ENCODE measurements at regions not wholly inside any gene's neighbourhood (a gene's known extent, or its start where the extent isn't known, plus 50 kb on each side); places are given as distances from the start of the nearest gene placed in this dataset.
"Not testable (repeated sequence)": the region's sequence is repeated elsewhere in the genome, so short reads cannot be mapped to it uniquely, and the experiment has no call there.

- no peak for DNase-seq
Measured at GRCh38 chr7:56206420-56206819, 90.2 kb upstream of the NUPR2 start.

- DNase-seq, result no peak
Measured at GRCh38 chr7:56199639-56200038, 83.4 kb upstream of the NUPR2 start.

DNA sequence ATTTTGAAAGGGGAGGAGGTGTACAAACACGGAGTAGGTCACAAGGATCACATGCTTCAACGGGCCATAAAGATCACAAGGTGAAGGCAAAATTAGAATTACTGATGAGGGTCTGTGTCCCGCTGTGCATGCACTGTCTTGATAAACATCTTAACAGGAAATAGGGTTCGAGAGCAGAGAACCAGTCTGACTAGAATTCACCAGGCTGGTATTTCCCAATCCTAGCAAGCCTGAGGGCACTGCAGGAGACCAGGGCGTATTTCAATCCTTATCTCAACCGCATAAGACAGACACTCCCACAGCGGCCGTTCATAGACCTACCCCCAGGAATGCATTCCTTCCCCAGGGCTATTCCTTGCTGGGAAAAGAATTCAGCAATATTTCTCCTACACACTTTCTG is 80.0 kb upstream of the NUPR2 start:
- not testable (repeated sequence) for DNase-seq

DNA sequence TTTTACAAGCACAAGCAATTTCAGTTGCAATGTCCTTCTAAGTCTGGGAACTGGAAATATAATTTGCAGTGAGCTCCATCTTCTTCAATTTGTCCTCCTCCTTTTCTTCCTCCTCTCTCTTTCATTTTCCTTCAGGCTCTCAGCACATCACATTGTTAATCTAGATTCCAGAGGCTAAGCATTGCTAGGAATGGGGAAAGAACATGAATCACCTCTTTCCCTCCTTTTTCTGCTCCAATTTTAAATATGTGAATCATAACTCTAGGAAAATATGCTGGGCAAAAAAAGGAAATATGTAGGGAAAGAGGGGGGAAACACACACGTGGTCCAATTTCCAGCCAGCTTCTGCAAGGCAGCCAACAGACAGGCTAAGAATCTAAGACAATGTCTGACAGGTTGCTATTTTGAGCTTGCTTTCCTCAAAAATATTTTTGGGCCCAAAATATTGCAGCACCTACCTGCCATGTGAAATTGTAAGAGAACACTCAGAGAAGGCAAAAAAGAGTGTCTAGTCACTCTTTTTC is 72.7 kb upstream of the NUPR2 start:
- DNase-seq, result no peak

GRCh38 chr7:56188376-56188775 is 72.2 kb upstream of the NUPR2 start:
- no peak for DNase-seq

GRCh38 chr7:56181010-56181409 is 64.8 kb upstream of the NUPR2 start:
- DNase-seq, result no peak

DNA sequence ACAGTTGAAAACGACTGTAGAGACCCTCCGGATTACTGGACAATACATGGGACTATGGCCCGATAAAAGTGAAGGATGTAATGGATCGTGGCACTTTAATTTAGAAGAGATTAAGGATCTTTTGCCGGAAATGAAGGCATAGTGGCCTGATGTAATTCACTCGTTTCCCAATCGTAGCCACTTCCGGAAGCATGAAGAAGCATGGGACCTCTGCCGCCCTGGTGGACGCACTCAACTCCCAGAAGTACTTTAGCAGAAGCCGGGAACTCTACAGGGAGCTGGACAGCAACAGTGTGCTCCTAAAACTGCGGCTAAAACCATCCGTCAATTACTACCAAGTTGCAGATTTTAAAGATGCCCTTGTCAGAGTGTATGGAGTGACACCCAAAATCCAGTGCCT is 59.6 kb upstream of the NUPR2 start:
- DNase-seq, result no peak

- DNase-seq, result no peak
Measured at GRCh38 chr7:56174875-56175760, 58.9 kb upstream of the NUPR2 start.

DNA sequence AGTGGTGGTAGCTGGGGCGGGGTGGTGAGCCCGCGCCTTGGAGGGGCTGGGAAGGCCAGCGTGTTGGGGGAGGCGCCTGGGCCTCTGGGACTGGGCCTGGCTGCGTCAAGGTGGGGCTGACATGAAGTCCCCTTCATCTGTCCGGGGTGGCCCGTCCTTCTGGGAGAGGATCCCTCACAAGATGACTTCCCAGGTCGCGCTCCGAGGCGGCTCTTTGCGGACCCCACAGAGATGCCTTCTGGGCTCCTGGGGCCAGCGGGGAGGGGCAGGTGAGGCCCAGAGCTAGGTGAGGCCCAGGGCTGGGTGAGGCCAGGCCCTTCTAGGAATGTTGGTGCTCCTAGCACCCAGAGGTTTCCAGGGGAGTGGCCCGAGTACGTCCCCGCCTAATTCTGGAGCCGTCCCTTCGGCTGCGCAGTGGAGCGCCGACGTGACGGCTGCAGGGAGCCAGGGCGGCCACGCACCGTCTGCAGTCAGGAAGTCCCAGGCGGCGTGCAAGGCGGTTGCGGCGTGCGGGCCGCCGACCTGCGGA is 58.2 kb upstream of the NUPR2 start:
- DNase-seq, result no peak

All from stimulated activated CD4-positive, alpha-beta T cell treated with anti-CD3 and anti-CD28 coated beads, Interleukin-15, amount 100 ng/mL, for 24 hours (primary cell).